NCI-H510A treated with DMSO at 0.1 percent for 48 hours (cell line): ENCODE measurements at regions not wholly inside any gene's neighbourhood (a gene's known extent, or its start where the extent isn't known, plus 50 kb on each side); places are given as distances from the start of the nearest gene placed in this dataset.
"Not testable (repeated sequence)": the region's sequence is repeated elsewhere in the genome, so short reads cannot be mapped to it uniquely, and the experiment has no call there.

ENCODE experiments used
- DNase-seq: peaks from one replicate; lab custom pipeline; 2025; lab: John Stamatoyannopoulos, UW

- peak; percentile 19 for DNase-seq
These were observed 132.2 kb downstream of the NPIPB11 start for GRCh38 chr16:29274055-29275035.

- not testable (repeated sequence) for DNase-seq
These were observed 133.0 kb downstream of the NPIPB11 start for GRCh38 chr16:29273298-29274054.

GRCh38 chr16:29271721-29272675 is 134.5 kb downstream of the NPIPB11 start:
- not testable (repeated sequence) for DNase-seq

GRCh38 chr16:29270923-29271322 is 135.6 kb downstream of the NPIPB11 start:
- DNase-seq: not testable (repeated sequence)

- DNase-seq: not testable (repeated sequence)
These were observed 136.5 kb downstream of the NPIPB11 start for GRCh38 chr16:29270033-29270432.

- DNase-seq: peak; percentile 69
These were observed 137.2 kb downstream of the NPIPB11 start for GRCh38 chr16:29269192-29269811.

GRCh38 chr16:29268785-29269191 is 137.7 kb downstream of the NPIPB11 start:
- DNase-seq: not testable (repeated sequence)

GRCh38 chr16:29268348-29268747 is 138.2 kb downstream of the NPIPB11 start:
- not testable (repeated sequence) for DNase-seq

- DNase-seq: not testable (repeated sequence)
These were observed 138.6 kb downstream of the NPIPB11 start for GRCh38 chr16:29267891-29268290.

GRCh38 chr16:29267055-29267619 is 139.4 kb downstream of the NPIPB11 start:
- DNase-seq: not testable (repeated sequence)

- not testable (repeated sequence) for DNase-seq
These were observed 139.9 kb downstream of the NPIPB11 start for GRCh38 chr16:29266612-29267011.

GRCh38 chr16:29265255-29265853 is 141.2 kb downstream of the NPIPB11 start:
- not testable (repeated sequence) for DNase-seq

- not testable (repeated sequence) for DNase-seq
These were observed 142.3 kb downstream of the NPIPB11 start for GRCh38 chr16:29264080-29264837.

GRCh38 chr16:29262725-29263124 is 143.8 kb downstream of the NPIPB11 start:
- DNase-seq: not testable (repeated sequence)

- DNase-seq: not testable (repeated sequence)
These were observed 144.9 kb downstream of the NPIPB11 start for GRCh38 chr16:29261427-29262248.

- not testable (repeated sequence) for DNase-seq
These were observed 145.7 kb downstream of the NPIPB11 start for GRCh38 chr16:29260683-29261426.

- not testable (repeated sequence) for DNase-seq
These were observed 146.7 kb downstream of the NPIPB11 start for GRCh38 chr16:29259635-29260457.
